Activated CD8-positive, alpha-beta T cell treated with anti-CD3 and anti-CD28 coated beads for 36 hours (primary cell): ENCODE measurements at regions not wholly inside any gene's neighbourhood (a gene's known extent, or its start where the extent isn't known, plus 50 kb on each side); places are given as distances from the start of the nearest gene placed in this dataset.

ENCODE experiments used
- ATAC-seq: fragments of 200-7000 bp; cut with Tn5 transposase; one replicate; pipeline ENCODE4 v1.10.0; 2021; ENCODE audit warnings: mild to moderate bottlenecking, moderate library complexity
- CTCF ChIA-PET: fragments of 350-600 bp; sonication (Branson Sonifier 250); formaldehyde crosslinking; loops from one replicate; lab custom pipeline; 2021; ENCODE audit warnings: antibody characterized with exemption; lab: Charles Lee
- POLR2A ChIA-PET: fragments of 350-600 bp; sonication (Branson Sonifier 250); formaldehyde crosslinking; loops from one replicate; lab custom pipeline; 2021; ENCODE audit warnings: antibody characterized with exemption; lab: Charles Lee
- DNase-seq: peaks from one replicate; pipeline ENCODE4 v3.0.0-alpha.2; 2020
- H3K27ac Mint-ChIP-seq: one replicate; pipeline ENCODE4 v1.8.0; 2021; ENCODE audit warnings: mild to moderate bottlenecking, mixed read lengths
- H3K27me3 Mint-ChIP-seq: one replicate; pipeline ENCODE4 v1.8.0; 2021; ENCODE audit warnings: mixed read lengths
- H3K36me3 Mint-ChIP-seq: one replicate; pipeline ENCODE4 v1.8.0; 2021; ENCODE audit warnings: low read depth, mixed read lengths
- H3K4me1 Mint-ChIP-seq: one replicate; pipeline ENCODE4 v1.8.0; 2021; ENCODE audit warnings: low read depth, mixed read lengths
- H3K4me3 Mint-ChIP-seq: one replicate; pipeline ENCODE4 v1.8.0; 2021; ENCODE audit warnings: mild to moderate bottlenecking, moderate library complexity, mixed read lengths
- H3K9me3 Mint-ChIP-seq: one replicate; pipeline ENCODE4 v1.8.0; 2021; ENCODE audit warnings: mixed read lengths
- CTCF ChIP-seq: fragments of 200-600 bp; IDR thresholded peaks from one replicate; pipeline ENCODE4 v1.8.0; 2022; ENCODE audit warnings: antibody characterized with exemption, mild to moderate bottlenecking
- intact Hi-C: fragments of 100-400 bp; cut with micrococcal nuclease; formaldehyde crosslinking; loops from one replicate; pipeline ENCODE4 v1.10.0; 2022

DNA sequence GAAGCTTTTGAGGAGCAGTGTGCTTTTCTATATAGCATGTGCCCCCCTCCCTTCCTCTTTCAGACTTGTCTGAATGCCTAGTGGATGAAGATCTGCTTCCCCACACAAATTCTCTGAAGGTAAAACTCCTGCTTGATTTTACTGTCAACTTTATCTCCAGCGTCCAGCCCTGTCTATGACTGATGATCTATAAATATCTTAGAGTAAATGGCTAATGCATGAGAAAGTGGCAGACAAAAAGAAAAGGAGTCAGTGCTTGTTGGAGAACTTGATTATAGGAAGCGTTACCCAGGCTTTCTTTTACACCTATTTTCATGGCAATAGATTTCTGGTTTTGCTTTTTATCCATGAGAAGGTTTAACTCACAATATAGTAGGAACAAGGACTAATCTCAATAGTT is 168.3 kb upstream of the HS3ST1 start:
- DNase-seq, result no peak
- H3K27me3 Mint-ChIP-seq, result no peaks in the 10 kb centered on the region

DNA sequence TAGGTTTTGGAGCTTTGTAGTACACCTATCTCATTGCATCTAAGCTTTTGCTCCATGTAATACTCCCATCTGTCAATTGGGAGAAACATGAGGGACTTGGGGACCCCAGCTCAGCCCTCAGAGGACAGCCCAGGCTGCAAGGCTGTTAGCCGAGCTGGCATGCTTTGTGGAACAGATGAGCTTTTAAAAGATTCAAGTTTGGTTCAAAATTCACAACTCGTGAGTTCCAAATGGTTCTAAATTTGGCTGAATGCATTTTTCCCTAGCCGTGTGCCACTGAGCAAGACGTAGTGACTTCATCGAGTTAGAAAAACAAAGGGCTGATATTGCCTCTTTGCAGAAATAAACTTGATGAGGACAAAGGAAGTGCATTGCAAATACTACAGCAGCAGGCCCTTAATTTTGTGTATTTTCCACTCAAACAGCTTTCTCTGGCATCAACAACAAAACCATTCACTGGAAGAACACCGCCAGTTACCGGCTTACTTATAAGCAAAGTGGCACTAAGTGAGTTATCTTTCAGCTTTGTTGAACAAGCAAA is 165.0 kb upstream of the HS3ST1 start:
- ChIA-PET CTCF (interaction anchor here (0.6 to 1.1 kb wide), 2 partner anchors 10 to 1863 kb away, joined by 3 read pairs; no protein-coding TSS in a partner anchor), POLR2A (no interaction called here)
- no peak for ATAC-seq
- no peaks in the 10 kb centered on the region for H3K9me3 Mint-ChIP-seq
- H3K4me3 Mint-ChIP-seq, result no peak overlapping the region
- TF ChIP-seq CTCF, result no peak
- no peak for DNase-seq
- H3K27ac Mint-ChIP-seq, result no peak overlapping the region
- H3K4me1 Mint-ChIP-seq, result peaks cover 7% of the 10 kb centered on the region
- no peaks in the 10 kb centered on the region for H3K36me3 Mint-ChIP-seq
- intact Hi-C loops, result no loop called here
- no peaks in the 10 kb centered on the region for H3K27me3 Mint-ChIP-seq

More for the DNA sequence above, 168.3 kb upstream of the HS3ST1 start:
- peaks cover 7% of the 10 kb centered on the region for H3K4me1 Mint-ChIP-seq
- H3K27ac Mint-ChIP-seq, result no peak overlapping the region
- ChIA-PET CTCF (no interaction called here), POLR2A (no interaction called here)
- intact Hi-C loops, result no loop called here
- H3K4me3 Mint-ChIP-seq, result no peak overlapping the region
- no peaks in the 10 kb centered on the region for H3K9me3 Mint-ChIP-seq
- TF ChIP-seq CTCF, result no peak
- H3K36me3 Mint-ChIP-seq, result no peaks in the 10 kb centered on the region
- no peak for ATAC-seq

DNA sequence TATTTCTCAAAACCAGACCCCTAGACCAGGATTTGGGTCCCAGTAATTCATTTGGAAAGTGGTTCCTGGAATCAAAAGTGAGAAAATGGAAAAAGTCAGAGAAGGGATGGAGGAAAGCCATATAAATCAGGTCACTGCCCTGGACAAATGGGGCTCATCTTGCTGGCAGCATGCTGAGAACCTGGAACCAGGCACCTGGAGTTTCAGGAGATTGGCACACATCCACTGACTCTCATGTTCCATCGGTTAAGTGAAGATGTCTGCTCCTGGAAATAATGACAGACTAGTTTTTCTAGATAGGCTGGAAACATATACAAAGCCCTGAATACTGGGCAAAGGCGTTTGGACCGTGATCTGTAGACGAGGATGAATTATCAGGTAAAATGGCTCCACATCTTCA is 163.6 kb upstream of the HS3ST1 start:
- Mint-ChIP-seq H3K4me3 (no peak overlapping the region), H3K4me1 (no peaks in the 10 kb centered on the region), H3K27ac (no peak overlapping the region), H3K27me3 (no peaks in the 10 kb centered on the region), H3K9me3 (no peaks in the 10 kb centered on the region), H3K36me3 (no peaks in the 10 kb centered on the region)
- ATAC-seq, result no peak
- ChIA-PET CTCF (no interaction called here), POLR2A (no interaction called here)
- no peak for TF ChIP-seq CTCF
- intact Hi-C loops, result no loop called here
- no peak for DNase-seq

DNA sequence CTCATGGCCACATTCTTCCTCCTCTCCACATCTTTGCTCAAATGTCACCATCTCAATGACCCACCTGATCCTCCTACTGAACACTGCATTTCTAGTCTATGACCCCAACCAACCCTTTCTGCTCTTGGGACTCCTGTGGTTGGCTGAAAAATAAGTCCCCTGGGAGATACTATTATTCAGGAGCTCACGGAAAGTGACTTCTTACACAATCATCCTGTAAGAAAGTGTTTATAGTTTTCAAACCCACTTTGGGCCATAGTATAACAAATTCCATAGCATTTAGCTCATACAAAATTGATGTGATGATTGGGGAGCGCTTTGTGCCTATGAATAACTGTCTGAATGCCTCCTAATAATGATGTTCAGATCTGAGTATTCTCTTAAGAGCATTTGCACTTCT is 161.4 kb upstream of the HS3ST1 start:
- ATAC-seq (no peak), DNase-seq (no peak)
- H3K27me3 Mint-ChIP-seq, result peaks cover 2% of the 10 kb centered on the region
- no peak overlapping the region for H3K4me3 Mint-ChIP-seq
- no peak overlapping the region for H3K27ac Mint-ChIP-seq
- no peaks in the 10 kb centered on the region for H3K36me3 Mint-ChIP-seq
- ChIA-PET POLR2A (no interaction called here), CTCF (no interaction called here)
- no peaks in the 10 kb centered on the region for H3K9me3 Mint-ChIP-seq
- no peaks in the 10 kb centered on the region for H3K4me1 Mint-ChIP-seq
- intact Hi-C loops, result no loop called here
- TF ChIP-seq CTCF, result no peak

DNA sequence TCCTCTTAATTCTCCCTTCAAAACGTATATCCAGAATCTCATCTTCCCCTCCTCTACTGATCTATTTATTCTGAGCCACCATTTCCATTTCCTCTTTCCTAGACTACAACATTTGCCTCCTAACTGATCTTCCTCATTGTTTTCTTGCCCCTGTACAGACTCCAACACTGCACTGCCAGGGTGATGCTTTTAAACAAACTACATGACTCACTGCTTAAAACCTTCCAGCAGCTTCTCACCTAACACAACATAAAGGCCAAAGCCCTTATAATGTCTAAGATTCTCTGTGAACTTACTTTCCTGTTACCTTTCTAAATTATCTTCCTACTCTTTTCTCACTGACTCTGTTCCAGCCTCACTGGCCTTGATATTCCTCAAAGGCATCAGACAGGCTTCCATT is 161.0 kb upstream of the HS3ST1 start:
- DNase-seq (no peak), ATAC-seq (no peak)
- Mint-ChIP-seq H3K4me1 (no peaks in the 10 kb centered on the region), H3K4me3 (no peak overlapping the region), H3K27ac (no peak overlapping the region), H3K9me3 (no peaks in the 10 kb centered on the region), H3K36me3 (no peaks in the 10 kb centered on the region), H3K27me3 (peaks cover 2% of the 10 kb centered on the region)
- no peak for TF ChIP-seq CTCF
- ChIA-PET CTCF (no interaction called here), POLR2A (no interaction called here)
- intact Hi-C loops, result no loop called here
